ENCODE measurements at regions not wholly inside any gene's neighbourhood (a gene's known extent, or its start where the extent isn't known, plus 50 kb on each side); places are given as distances from the start of the nearest gene placed in this dataset.

- DNase-seq, result no peak
These were observed 52.5 kb upstream of the NEDD4L start for GRCh38 chr18:57991552-57991951.

GRCh38 chr18:57989536-57989935 is 54.5 kb upstream of the NEDD4L start:
- DNase-seq, result no peak

DNA sequence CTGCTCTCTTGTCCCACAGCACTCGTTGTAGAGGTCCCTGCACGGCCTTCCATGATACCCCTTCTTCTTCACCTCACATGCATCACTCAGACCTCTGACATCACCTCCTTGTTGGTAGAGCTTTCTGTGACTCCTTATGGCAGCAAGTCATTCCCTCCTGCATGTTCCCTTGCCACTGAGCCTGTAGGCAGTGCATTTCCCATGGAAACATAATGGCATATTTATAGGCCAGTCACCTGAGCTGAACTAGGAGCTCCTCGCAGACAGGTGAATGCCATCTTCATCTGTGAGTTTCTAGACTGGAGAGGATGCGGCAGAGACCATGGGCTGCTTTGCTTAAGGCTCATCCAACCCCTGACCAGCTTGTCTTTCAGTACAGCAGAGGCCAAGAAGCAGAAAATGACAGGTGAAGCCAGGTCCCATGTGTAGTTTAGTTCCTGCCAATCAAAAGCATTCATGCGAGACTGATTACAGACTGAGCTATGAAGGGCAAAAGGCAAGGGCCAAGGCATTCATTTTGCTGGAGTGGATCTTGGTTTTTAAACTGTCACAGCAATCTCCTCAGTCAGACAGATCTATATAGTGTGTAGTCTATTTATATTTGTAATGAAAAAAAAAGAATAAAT is 59.4 kb upstream of the NEDD4L start:
- no peak for DNase-seq

DNA sequence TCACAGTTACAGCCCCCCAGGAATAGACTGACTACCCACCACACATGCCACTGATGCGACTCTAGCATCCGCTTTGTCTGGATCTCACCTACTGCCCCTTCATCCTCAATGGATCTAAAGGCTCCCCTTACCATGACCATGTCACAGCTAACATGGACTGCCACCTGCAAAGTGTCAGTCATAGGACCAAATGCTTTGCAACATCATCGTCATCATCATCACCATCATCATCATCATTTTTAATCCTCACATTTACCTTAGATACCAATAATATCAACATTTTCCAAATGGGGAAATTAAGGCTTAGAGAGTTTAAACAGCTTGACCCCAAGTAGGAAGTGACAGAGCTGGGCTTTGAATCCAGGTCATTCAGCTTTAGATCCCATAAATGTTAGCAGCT is 60.1 kb upstream of the NEDD4L start:
- DNase-seq, result no peak

DNA sequence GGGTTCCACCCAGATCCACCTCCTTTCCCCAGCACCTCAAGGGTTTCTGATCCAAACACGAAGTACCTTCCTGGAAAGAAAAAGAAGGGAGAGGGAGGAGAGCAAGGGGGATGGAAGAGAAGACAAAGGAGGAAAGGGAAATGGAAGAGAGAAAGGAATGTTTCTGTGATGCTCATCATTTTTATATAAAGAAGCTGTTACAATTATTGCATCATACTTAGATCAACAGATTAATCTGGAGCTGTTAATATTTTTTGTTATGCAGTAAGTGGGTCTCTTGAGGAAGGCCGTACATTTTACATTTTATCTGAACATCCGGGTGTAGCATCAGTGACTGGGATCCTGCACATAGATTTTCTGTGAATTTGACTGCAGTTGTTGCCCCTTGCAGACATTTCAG is 60.6 kb upstream of the NEDD4L start:
- no peak for DNase-seq

- DNase-seq, result no peak
These were observed 61.5 kb upstream of the NEDD4L start for GRCh38 chr18:57982372-57983021.

DNA sequence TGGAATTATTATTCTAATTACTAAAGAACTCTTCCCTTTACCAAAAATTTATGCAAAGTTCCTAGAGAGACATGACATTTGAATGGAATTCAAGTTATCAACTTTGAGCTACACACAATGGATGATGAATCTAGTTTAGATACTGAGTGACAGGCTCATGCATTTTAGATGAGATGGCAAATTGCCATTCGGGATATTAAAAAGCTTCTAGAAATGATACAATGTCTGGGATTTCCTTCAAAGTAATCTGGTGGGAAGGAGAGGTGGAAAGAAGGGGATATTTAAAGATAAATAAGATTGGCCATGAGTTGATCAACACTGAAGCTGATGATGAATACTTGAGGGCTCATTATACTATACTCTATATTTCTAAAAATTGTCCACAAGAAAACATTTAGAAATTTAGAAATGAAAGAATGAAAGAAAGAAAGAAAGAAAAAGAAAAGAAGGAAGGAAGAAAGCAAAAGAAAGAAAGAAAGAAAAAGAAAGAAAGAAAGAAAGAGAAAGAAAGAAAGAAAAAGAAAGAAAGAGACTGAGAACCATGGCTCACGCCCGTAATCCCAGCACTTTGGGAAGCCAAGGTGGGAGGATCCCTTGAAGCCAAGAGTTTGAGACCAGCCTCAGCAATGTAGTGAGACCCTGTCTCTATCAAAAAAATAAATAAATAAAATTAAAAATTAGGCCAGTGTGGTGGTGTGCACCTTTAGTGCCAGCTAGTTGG is 62.6 kb upstream of the NEDD4L start:
- DNase-seq, result no peak

- DNase-seq, result no peak
These were observed 63.3 kb upstream of the NEDD4L start for GRCh38 chr18:57980573-57981307.

DNA sequence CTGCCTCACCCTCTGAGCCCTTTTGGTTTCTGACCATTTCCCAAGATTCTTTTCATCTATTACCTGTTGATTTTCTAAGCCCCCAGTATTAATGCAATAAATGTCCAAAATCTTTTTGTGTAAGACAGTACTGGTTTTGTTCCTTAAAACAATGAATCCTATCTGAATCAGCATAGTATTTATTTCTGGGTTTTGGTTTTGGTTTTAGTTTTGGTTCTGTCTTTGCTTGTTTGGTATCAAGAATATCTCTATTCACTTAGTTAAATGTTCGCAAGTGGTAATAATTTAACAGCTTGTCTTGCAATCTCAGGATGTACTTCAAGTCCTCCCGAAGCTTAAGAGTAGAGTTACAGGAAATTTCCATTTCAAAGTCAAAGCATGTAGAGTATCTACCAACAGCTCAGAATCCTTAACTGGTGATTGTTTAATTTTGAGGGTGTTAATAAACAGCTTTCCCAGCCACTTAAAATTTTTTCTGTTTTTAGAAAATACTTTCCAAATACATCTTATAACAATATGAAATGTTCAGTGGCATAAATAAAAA is 67.7 kb upstream of the NEDD4L start:
- no peak for DNase-seq

GRCh38 chr18:57975805-57976204 is 68.2 kb upstream of the NEDD4L start:
- DNase-seq, result no peak

GRCh38 chr18:57974585-57975265 is 69.3 kb upstream of the NEDD4L start:
- DNase-seq, result no peak

GRCh38 chr18:57973889-57974288 is 70.1 kb upstream of the NEDD4L start:
- no peak for DNase-seq

GRCh38 chr18:57970356-57971095 is 73.5 kb upstream of the NEDD4L start:
- no peak for DNase-seq

- DNase-seq, result no peak
These were observed 74.2 kb upstream of the NEDD4L start for GRCh38 chr18:57969824-57970223.

- DNase-seq, result no peak
These were observed 78.8 kb upstream of the NEDD4L start for GRCh38 chr18:57965246-57965645.

DNA sequence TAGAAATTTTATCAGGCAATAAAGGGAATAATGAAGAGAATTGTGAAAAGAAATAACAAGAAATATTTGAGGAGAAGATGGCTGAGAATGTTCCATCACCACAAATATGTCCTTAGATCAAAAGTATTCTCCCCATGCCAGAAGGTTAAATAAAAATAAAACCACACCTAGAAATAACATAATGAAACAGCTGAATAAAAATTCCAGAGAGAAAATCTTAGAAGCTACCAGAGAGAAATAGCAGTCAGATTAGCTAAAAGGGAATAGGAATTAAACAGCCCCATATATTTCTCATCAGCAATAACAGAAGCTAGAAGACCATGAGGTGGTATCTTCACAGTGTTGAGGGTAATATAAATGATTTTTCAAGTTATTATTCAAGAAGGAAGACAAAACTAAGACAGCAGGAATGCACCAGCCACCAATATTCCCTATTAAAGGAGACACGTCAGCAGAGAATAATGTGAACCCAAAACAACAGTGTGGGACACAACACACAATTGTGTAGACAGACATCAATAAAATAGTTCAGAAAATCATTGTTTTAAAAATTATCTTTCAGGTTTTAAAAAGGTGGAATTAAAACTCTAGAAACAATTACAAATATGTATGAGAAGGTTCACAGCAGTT is 82.0 kb upstream of the NEDD4L start:
- no peak for DNase-seq

DNA sequence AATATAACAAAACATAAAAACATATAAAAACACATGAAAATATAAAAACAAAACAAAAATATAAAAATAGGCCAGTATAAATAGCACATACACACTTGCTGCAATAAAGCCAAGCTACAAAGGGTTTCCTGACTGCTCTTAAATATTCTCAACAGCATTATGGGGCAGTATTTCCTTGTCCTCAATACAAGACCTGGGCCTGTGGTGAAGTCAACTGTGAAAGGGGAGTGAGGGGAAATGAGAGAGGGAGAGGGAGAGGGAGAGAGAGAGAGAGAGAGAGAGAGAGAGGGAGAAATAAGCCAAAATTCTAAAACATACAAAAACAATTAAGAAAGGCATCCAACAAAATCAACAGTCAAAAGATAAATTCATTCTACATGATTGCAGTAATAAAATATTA is 82.6 kb upstream of the NEDD4L start:
- no peak for DNase-seq

- DNase-seq, result peak; percentile 4
These were observed 84.7 kb upstream of the NEDD4L start for GRCh38 chr18:57959278-57959677.

DNA sequence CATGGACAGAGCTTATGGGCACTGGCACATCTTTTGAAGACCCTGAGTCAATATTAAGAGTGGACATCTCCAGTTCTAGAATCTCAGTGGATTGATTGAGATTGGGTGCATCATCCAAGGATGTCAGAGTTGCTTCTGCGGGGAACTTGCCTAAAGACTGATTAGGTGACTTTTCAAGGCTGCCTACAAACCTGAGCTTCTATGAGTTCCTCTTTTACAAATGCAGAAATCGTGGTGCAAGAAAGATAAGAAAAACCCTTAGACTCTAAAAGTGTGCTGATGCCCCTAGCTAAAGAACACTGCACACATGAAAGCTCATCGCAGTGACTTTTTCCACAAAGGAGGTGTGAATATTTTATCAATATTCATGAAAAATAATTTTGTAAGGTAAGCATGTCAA is 86.8 kb upstream of the NEDD4L start:
- DNase-seq, result no peak

GRCh38 chr18:57956491-57956890 is 87.5 kb upstream of the NEDD4L start:
- no peak for DNase-seq

- no peak for DNase-seq
These were observed 89.1 kb upstream of the NEDD4L start for GRCh38 chr18:57954935-57955334.
